ENCODE measurements at regions not wholly inside any gene's neighbourhood (a gene's known extent, or its start where the extent isn't known, plus 50 kb on each side); places are given as distances from the start of the nearest gene placed in this dataset.
A peak's percentile ranks its signal among the peaks of the same experiment; 100 is the strongest.

GRCh38 chr13:52968074-52968700, 60.4 kb upstream of the OLFM4 start:
- TF ChIP-seq POLR2A (IDR thresholded peaks at IDR 0.05) (no peak), CTCF (IDR thresholded peaks at IDR 0.05) (peak; percentile 85 to 100 (median 94))
